Middle frontal gyrus (tissue), 1 donor: ENCODE measurements at regions not wholly inside any gene's neighbourhood (a gene's known extent, or its start where the extent isn't known, plus 50 kb on each side); places are given as distances from the start of the nearest gene placed in this dataset.
"Not testable (repeated sequence)": the region's sequence is repeated elsewhere in the genome, so short reads cannot be mapped to it uniquely, and the experiment has no call there.

Source experiments
- DNase-seq: peaks from one replicate; pipeline ENCODE4 v3.0.0-alpha.2; 2015; ENCODE audit warnings: low spot score; ENCODE audit errors: extremely low spot score

GRCh38 chr20:53818457-53819177, 225.0 kb upstream of the ZNF217 start:
- no peak for DNase-seq

GRCh38 chr20:53817513-53817912, 223.9 kb upstream of the ZNF217 start:
- not testable (repeated sequence) for DNase-seq

- no peak for DNase-seq
Measured at GRCh38 chr20:53816872-53817398, 223.3 kb upstream of the ZNF217 start.

GRCh38 chr20:53815509-53815908, 221.9 kb upstream of the ZNF217 start:
- DNase-seq, result no peak

GRCh38 chr20:53814060-53814459, 220.4 kb upstream of the ZNF217 start:
- DNase-seq, result no peak

- DNase-seq, result no peak
Measured at GRCh38 chr20:53813636-53814035, 220.0 kb upstream of the ZNF217 start.

GRCh38 chr20:53811577-53811976, 217.9 kb upstream of the ZNF217 start:
- no peak for DNase-seq

- DNase-seq, result no peak
Measured at GRCh38 chr20:53810661-53811355, 217.2 kb upstream of the ZNF217 start.

- no peak for DNase-seq
Measured at GRCh38 chr20:53809728-53810365, 216.2 kb upstream of the ZNF217 start.

- DNase-seq, result no peak
Measured at GRCh38 chr20:53809217-53809616, 215.6 kb upstream of the ZNF217 start.

- DNase-seq, result no peak
Measured at GRCh38 chr20:53808733-53809132, 215.1 kb upstream of the ZNF217 start.

- not testable (repeated sequence) for DNase-seq
Measured at GRCh38 chr20:53808302-53808701, 214.7 kb upstream of the ZNF217 start.

- no peak for DNase-seq
Measured at GRCh38 chr20:53806683-53807401, 213.2 kb upstream of the ZNF217 start.

- no peak for DNase-seq
Measured at GRCh38 chr20:53805895-53806384, 212.3 kb upstream of the ZNF217 start.

- no peak for DNase-seq
Measured at GRCh38 chr20:53804920-53805894, 211.6 kb upstream of the ZNF217 start.

GRCh38 chr20:53804308-53804707, 210.7 kb upstream of the ZNF217 start:
- not testable (repeated sequence) for DNase-seq

- DNase-seq, result no peak
Measured at GRCh38 chr20:53803492-53804155, 210.0 kb upstream of the ZNF217 start.

GRCh38 chr20:53801609-53802370, 208.2 kb upstream of the ZNF217 start:
- DNase-seq, result no peak
